LNCaP clone FGC (cell line): ENCODE measurements at regions not wholly inside any gene's neighbourhood (a gene's known extent, or its start where the extent isn't known, plus 50 kb on each side); places are given as distances from the start of the nearest gene placed in this dataset.
"Not testable (repeated sequence)": the region's sequence is repeated elsewhere in the genome, so short reads cannot be mapped to it uniquely, and the experiment has no call there.

ENCODE experiments used
- DNase-seq: peaks from one replicate; pipeline ENCODE4 v3.0.0-alpha.2; 2011; ENCODE audit warnings: low read depth
- H3K4me3 ChIP-seq: 2 replicates; pipeline ENCODE4 v1.5.1; 2011; ENCODE audit warnings: mild to moderate bottlenecking, low read depth, low read length, control low read depth
- TF ChIP-seq, protein P1 (sequence below): IDR thresholded peaks from 2 replicates; pipeline ENCODE4 v1.5.1; 2012; ENCODE audit warnings: mild to moderate bottlenecking; ENCODE audit not compliant: control insufficient read depth, insufficient read depth; ENCODE audit errors: extremely low read depth

DNA sequence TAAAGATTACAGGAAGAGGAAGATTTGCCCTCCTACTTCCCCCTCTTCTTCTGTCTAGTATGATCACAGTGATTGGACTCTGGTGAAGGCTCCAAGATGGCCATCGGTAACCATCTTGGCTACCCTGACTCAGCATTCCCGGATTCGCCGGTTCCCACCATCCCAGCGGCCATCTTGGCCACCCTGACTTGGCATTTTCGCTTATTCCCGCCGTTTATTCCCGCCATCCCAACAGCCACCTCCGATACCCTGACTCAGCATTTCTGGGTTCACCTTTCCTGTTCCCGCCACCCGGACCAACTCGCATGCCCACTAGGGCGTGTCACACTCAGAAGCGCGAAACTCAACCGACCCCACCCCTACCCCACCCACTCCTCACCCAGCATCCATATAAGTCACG, 95.4 kb upstream of the GRIN2A start:
- TF ChIP-seq, protein P1, sequence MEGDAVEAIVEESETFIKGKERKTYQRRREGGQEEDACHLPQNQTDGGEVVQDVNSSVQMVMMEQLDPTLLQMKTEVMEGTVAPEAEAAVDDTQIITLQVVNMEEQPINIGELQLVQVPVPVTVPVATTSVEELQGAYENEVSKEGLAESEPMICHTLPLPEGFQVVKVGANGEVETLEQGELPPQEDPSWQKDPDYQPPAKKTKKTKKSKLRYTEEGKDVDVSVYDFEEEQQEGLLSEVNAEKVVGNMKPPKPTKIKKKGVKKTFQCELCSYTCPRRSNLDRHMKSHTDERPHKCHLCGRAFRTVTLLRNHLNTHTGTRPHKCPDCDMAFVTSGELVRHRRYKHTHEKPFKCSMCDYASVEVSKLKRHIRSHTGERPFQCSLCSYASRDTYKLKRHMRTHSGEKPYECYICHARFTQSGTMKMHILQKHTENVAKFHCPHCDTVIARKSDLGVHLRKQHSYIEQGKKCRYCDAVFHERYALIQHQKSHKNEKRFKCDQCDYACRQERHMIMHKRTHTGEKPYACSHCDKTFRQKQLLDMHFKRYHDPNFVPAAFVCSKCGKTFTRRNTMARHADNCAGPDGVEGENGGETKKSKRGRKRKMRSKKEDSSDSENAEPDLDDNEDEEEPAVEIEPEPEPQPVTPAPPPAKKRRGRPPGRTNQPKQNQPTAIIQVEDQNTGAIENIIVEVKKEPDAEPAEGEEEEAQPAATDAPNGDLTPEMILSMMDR = no peak
- DNase-seq = no peak
- no peak overlapping the region for H3K4me3 ChIP-seq

DNA sequence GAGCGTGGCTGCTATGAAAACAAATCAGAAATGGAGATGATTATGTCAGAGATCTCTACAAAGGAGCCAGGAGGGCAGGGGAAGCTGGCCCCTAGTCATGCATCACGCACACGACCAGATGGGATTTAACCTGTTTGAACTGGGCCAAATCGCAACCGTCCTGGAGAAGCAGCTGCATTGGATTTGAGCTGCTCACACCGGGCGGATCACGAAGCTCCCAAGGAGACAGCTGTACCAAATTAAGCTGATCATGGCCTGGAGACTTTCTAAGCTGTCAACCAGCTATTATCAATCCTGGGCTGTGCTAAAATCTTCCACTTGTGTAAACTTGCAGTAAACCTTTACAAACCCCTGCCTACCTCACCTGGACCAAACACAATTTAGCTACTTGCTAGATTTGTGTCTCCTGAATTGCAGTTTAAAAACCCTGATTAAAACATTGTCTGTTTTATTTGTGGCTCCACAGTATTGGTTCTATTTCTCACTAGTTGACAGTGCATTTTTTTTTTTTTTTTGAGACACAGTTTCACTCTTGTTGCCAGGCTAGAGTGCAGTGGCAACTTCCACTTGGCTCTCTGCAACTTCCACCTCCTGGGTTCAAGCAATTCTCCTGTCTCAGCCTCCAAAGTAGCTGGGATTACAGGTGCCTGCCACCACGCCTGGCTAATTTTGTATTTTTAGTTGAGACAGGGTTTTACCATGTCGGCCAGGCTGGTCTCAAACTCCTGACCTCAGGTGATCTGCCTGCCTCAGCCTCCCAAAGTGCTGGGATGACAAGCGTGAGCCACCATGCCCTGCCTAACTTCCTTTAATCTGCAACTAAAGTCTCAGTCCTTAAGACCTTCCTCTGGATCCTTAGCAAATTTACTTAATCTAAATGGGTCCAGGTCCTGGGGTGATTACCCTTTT, 98.3 kb upstream of the GRIN2A start:
- no peak overlapping the region for H3K4me3 ChIP-seq
- no peak for DNase-seq
- TF ChIP-seq, protein P1 = no peak

DNA sequence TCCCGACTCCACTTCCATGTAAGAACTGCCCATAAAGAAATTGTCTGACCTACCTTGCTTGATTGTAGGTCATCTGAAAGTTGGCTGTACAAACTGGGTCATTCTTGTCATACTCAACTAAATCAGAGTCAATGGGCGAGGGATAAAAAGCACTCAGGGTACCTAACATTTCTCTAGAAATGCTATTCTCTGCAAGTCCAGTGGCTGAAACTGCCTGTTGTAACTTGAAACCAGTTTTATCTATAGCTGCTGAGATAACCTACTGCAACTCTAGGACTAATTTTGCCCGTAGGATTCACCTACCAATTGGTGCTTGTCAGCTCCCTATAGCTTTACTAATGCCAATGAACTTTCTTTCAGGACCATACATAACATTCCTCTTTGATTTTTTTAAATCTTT, 100.1 kb upstream of the GRIN2A start:
- no peak overlapping the region for H3K4me3 ChIP-seq
- no peak for DNase-seq
- TF ChIP-seq, protein P1 = no peak

DNA sequence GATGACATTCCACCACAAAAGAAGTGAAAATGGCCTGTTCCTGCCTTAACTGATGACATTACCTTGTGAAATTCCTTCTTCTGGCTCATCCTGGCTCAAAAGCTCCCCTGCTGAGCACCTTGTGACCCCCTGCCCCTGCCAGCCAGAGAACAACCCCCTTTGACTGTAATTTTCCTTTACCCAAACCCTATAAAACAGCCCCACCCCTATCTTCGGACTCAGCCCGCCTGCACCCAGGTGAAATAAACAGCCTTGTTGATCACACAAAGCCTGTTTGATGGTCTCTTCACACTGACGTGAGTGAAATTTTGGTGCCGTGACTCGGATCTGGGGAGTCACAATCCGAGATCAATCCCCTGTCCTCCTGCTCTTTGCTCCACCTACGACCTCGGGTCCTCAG, 101.0 kb upstream of the GRIN2A start:
- H3K4me3 ChIP-seq, DNase-seq: not testable (repeated sequence)

DNA sequence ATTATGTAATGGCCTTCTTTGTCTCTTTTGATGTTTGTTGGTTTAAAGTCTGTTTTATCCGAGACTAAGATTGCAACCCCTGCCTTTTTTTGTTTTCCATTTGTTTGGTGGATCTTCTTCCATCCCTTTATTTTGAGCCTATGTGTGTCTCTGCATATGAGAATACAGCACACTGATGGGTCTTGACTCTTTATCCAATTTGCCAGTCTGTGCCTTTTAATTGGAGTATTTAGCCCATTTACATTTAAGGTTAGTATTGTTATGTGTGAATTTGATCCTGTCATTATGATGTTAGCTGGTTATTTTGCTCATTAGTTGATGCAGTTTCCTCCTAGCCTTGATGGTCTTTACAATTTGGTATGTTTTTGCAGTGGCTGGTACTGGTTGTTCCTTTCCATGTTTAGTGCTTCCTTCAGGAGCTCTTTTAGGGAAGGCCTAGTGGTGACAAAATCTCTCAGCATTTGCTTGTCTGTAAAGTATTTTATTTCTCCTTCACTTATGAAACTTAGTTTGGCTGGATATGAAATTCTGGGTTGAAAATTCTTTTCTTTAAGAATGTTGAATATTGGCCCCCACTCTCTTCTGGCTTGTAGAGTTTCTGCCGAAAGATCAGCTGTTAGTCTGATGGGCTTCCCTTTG, 95.3 kb upstream of the ATF7IP2 start:
- H3K4me3 ChIP-seq, DNase-seq: not testable (repeated sequence)

DNA sequence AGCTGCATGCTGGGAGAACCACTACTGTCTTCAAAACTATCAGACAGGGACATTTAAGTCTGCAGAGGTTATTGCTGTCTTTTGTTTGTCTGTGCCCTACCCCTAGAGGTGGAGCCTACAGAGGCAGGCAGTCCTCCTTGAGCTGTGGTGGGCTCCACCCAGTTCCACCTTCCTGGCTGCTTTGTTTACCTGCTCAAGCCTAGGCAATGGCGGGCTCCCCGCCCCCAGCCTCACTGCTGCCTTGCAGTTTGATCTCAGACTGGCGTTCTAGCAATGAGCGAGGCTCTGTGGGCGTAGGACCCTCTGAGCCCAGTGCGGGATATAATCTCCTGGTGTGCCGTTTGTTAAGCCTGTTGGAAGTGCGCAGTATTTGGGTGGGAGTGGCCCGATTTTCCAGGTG, 93.7 kb upstream of the ATF7IP2 start:
- not testable (repeated sequence) for H3K4me3 ChIP-seq, DNase-seq

DNA sequence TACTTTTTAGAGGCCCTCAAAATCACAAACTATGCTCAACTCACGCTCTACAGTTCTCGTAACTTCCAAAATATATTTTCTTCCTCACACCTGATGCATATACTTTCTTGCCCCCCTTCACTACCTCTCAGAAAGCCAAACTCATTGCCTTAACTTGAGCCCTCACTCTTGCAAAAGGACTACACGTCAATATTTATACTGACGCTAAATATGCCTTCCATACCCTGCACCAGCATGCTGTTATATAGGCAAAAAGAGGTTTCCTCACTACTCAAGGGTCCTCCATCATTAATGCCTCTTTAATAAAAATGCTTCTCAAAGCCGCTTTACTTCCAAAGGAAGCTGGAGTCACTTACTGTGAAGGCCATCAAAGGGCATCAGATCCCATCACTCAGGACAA, 92.9 kb upstream of the ATF7IP2 start:
- H3K4me3 ChIP-seq, DNase-seq: not testable (repeated sequence)

DNA sequence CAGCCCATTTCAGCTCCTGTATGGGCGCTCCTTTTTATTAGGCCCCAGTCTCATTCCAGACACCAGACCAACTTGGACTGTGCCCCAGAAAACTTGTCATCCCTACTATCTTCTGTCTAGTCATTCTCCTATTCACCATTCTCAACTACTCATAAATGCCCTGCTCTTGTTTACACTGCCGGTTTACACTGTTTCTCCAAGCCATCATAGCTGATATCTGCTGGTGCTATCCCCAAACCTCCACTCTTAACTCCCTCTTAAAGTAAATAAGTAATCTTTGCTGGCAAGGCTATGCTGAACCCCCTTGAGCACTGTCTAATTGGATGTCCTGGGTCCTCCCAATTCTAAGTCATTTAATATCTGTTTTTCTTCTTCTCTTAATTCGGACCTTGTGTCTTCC, 91.7 kb upstream of the ATF7IP2 start:
- H3K4me3 ChIP-seq, DNase-seq: not testable (repeated sequence)

DNA sequence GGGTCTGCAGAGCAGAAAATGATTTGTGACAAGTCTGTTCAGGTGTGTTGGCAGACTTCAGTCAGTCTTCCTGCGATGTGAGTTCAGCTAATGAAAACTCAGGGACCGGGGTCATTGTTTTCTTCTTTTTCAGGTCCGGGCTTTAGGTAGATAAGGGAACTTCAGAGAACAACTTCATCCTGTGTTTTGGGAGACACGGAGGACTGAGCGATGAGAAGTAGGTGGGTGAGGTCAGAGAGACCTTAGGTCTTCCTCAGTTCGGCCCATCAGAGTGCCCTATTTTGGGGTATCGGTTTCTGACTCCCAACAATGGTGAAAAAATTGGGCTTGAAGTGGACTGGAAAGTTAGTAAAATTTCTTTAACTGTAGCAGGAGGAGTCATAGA, 88.9 kb upstream of the ATF7IP2 start:
- TF ChIP-seq, protein P1 = no peak
- no peak for DNase-seq
- H3K4me3 ChIP-seq = no peak overlapping the region
